HS-5 (cell line): ENCODE measurements at regions not wholly inside any gene's neighbourhood (a gene's known extent, or its start where the extent isn't known, plus 50 kb on each side); places are given as distances from the start of the nearest gene placed in this dataset.
A peak's percentile ranks its signal among the peaks of the same experiment; 100 is the strongest.

ENCODE experiments used
- DNase-seq: peaks from one replicate; pipeline ENCODE4 v3.0.0-alpha.2; 2012; ENCODE audit warnings: low read depth

DNA sequence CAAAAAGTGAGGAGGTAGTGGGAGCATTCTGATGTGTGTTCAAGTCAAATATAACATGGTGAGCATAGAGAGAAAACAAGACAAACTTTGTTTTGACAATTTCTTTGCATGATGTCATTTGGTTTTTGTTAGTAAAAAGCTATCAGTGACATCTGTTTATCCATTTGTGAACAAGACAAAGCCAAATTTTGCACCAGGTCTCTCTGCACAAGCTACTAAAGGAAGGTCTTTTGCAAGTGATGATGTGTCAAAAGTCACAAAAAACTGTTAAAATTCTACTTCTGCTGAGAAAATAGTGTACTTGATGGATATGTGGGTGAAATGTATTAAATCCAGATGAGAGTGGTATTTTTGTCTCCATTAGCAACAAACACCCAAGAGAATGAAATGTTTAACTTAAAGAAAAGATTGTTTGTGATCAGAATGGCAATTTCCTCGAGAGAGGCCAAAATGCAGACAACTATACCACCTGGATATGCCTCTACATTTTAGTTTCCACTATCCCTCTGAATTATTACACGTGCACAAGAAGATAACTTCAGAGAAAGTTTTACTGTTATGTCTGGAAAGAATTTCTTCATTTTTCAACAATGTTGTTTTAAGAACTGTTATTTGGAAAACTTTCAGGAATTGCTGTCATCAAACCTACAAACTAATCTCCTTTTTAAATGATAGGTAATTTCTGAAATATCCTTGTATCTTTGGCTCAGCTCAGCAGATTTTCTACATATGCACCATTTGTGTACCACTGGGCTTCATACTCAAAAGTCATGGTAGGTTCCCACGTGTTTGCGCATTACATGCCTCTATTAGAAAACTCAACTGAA is 807.4 kb upstream of the ADGRL2 start:
- DNase-seq: no peak

DNA sequence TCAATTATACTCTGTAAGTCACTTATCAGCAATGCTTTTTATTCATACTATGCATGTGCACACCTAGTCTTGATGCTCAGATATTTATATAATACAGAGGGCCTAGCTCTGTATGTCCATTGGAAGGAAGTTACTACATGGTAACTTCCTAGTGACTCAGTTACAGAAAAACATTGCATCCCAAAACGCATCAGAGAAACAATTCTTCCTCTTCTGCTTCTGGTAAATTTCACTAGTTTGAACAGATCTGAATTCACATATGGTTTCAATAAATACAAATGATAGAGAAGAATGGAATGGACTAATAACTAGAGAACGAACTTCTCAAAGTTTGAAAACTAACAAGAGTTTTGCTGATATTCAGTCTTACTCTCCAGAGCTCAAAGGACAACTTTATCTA is 811.3 kb upstream of the ADGRL2 start:
- DNase-seq: no peak

DNA sequence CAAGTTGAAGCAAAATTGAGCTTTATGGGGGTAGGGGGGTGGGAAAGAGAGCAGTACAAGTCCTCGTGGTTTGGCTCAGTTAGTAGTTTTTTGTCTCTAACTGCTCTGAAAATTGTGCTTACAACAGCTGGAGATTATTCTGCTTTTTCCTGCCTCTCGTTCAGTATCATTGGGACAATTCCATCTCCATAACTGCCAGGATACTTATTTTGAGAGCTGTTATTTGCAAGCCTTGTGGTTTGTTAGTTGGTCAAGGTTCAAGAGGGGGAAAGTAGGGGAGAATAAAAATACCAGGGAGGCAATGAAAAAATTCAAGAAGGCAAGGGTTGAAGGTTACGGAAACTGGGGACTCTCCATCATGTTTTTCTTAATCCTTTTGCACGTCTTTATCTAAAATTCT is 811.8 kb upstream of the ADGRL2 start:
- DNase-seq: no peak

DNA sequence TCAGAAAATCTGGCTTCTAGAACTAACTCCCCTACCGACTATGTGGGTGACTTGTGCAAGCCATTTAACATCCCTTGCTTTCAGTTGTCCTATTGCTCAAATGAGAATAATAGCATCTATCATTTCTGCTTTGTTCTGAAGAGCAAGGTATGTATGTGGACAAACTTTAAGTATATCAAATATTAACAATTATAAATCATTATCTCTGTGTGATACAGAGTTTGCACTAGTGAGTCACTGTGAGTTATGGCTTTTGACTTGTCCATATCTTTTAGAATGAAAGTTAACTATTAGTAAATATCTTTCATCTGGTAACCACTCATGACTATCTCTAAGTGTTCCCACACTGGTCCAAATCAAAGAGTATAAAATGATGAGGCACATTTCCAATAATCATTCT is 812.9 kb upstream of the ADGRL2 start:
- no peak for DNase-seq

DNA sequence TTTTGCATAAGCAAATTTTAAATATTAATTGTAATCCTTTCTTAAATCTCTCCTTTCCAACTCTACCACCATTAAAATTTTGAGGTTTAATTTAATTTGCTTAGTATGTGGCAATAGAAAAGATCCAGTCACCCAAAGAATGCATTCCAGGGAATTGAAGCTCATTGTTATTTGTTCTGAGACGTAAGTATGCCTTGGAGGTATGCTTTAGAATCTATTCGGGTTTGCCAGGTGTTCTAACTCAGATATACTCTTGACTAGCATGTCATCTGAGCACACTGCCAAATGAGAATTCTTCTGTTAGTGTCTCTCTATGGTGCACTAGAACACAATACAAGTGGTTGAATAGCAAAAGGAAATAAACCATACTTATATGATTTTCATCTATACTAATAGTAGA is 813.6 kb upstream of the ADGRL2 start:
- DNase-seq: no peak

DNA sequence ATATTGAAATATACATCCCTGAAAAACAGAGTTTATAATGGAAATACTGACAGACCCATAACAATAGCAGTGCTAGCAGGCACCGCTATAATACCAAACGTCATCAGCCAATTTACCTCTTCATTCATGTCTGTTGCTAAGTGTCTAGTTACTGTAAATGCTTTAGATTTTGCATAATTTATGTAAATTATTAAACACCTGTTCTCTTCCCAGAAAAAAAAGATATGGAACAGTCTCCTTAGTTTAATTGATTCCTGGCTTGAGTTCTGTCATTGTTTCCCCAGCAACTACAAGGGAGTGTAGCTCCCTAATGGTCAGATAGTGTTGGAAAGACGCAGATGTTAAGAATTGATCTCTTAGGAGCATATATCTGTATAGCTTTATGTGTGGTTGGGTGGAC is 817.9 kb upstream of the ADGRL2 start:
- no peak for DNase-seq

DNA sequence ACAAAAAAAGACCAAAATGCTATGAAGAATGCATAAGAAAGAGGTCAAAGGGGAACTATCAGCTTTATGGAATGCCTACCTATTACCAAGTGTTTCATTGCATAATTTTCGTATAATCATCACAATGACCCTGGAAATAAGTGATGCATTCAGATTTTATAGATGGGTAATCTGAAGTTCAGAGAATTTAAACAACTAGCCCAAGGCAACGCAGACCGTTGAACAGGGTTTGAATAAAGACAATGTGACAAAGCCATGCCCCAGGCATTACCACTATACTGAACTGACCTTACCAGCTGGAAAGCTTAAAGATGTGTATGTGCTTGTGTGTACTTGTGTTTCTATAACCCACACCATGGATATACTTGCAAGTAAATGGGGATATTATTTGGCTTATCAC is 827.6 kb upstream of the ADGRL2 start:
- no peak for DNase-seq

DNA sequence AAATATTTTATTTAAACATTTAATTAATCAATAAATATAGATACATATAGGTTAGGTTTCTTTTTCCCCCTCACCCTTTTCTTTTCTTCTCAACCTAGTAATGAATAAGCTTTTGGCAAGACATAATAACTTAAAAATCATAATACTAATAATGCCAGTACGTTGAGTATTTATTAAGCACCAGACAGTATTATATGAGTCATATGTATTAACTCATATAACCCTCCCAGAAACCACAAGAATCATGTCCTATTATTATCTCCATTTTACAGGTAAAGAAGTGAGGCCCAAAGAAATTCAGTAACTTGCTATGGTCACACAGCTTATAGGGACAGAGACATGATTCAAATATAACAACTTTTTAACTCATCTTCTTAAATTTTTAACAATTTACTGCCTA is 834.5 kb upstream of the ADGRL2 start:
- no peak for DNase-seq

DNA sequence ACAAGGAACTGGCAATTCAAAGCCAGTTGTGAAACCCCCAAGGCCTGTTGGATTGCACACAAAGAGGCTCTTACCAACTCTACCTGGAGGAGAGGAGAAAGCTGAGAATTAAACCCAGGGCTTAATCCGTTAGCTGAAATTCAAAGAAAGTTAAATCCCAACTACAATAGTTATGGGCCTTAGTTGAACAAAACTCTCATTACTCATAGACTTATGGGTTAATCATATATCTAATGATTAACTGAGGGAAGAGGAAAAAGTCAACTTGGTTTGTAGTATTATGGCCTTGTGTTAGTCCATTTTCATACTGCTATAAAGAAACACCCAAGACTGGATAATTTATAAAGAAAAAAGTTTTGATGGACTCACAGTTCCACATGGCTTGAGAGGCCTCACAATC is 838.2 kb upstream of the ADGRL2 start:
- no peak for DNase-seq

DNA sequence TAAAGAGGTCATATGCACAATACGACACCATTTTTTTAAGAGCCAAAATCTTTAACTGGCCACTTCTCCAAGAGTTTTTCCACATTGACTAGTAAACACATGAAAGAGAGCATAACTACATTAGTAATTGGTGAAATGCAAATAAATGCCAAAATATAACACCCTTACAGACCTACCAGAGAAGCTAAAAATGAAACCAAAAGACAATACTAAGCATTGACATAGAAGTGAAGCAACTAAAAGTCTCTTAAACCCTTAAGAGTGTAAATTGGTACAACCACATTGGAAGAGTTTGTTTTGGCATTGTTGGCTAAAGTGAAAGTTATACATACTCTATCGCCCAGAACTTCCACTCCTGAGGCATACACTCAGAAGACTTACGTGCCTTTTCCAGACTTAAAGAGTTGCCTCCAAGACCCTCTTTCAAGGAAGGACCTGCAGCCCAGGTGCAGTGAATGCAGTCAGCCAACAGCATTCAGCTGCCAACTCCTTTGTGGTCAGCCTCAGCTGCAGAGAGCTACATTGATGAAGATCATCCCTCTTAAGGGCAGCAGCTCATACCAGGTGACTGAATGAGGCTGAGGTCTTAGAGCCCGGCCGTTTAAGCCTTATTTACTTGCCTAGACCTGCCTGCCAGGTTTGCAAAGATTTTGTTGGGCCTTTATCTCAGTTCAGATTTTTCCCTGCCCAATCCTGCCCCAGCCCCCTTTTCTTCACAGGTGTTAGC is 839.1 kb upstream of the ADGRL2 start:
- no peak for DNase-seq

DNA sequence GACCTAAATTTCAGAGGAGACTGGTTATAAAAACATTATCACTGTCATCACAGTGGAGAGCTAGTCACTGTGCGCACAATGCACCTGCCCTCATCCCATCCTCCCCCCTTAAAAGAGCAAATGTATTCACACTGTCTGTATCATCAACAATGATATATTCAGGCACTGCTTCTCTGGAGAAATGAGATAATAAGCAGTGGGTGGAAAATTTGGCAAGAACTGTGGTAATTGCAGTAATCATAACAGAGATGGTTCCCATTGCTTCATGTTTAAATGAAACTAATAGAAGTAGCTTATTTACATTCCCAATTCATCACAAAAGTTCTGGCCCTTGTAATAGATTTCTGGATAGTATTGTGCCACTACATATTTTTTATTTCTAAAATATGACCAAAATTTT is 867.4 kb upstream of the ADGRL2 start:
- DNase-seq: no peak

DNA sequence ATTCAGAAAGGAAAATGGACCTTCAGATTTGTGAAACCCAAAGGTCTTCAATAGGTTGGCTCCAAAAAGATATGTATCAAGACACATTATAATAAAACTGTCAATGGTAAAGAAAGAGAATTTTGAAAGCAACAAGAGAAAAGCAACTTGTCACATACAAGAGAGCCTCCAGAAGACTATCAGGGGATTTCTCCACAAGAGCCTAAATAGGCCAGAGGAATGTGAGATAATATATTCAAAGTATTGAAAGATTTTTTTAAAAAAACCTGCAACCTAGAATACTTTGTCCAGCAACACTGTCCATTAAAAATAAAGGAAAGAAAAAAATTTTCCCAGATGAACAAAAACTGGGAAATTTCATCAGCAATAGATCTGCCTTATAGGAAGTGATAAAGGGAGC is 869.6 kb upstream of the ADGRL2 start:
- no peak for DNase-seq

DNA sequence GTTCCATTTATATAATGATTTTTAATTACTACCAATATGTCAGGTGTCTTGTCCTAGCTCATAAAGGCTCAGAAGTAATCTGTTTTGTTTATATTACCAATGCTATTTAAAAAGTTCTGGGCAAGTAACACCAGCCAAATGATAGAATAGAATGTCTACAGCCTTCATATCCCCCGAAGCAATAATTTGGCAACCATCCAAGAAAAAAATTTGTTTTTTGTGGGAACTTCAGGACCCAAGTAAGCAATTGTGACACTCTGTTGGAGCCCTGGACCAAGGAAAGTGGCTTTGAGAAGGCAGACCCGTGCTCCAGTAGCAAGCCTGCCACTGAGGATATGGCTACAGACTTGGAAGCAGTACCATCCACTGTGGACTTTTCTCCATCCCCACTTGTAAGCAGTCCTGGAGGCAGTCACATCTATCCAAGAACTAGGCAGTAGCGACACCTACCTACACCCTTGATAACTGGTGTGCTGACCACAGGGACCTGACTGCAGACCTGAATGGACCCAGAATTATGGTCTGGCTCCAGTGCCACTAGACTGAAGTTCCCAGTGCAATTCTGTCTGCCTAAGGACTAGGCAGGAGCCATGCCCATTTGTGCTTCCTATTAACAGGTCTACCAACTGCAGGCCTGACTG is 870.7 kb upstream of the ADGRL2 start:
- no peak for DNase-seq

DNA sequence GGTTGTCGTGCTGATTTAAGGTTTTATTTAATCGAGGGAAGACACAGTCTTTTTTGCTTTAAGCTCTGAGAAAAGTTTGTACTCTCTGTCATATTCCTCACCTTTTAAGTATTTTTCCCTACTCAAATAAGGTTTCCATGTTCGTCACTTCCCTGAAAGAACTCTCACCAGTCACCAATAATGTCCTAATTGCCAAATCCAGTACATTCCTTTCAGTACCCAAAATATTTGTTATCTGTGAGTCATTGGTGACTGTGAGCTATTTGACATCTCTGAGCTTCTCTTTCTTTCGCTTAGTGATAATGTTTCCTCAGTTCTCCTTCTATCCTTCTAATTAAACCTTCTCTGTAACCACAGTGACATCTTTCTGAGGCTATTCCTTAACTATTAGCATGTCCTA is 874.2 kb upstream of the ADGRL2 start:
- DNase-seq: peak; percentile 3

DNA sequence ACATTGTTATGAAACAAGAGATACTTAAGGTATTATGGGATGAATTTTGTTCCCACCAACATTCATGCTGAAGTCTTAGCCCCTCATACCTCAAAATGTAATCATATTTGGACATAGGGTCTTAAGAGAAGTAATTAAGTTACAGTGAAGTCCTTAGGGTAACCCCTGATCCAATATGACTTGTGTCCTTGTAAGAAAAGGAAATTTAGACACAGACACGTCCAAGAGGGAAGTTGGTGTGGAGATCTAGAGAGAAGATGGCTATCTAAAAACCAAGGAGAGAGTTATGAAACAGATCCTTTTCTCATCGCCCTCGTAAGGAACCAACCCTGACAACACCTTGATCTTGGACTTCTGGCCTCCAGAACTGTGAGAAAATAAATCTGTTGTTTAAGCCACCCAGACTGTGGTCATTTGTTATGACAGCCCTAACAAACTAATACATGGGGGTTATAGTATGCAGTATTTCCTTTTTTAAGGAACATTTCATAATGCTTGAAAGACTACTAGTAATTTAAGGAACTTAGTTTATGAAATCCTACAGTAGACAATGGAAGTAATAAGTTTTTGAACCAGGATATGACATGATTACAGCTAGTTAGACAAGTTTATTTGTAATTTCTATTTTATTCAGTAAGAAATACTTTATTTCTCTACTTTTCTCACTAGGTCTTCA is 875.5 kb upstream of the ADGRL2 start:
- DNase-seq: no peak

DNA sequence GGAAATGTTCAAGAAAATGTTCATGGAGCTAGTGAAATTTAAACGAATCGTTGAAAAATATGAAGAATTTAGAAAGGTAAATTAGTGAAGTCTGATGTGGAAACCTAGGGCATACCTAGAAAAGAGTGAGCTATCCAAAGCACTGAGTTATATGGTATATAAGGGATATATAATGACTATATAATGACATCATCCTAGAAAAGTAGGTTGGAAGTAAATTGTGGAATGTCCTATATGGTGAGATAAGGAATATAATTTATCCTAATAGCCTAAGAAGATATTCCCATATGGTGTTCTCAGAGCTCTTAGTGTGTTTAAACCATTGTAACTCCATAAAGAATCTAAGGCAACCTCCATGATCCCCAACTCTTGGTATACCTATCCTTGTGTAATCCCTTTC is 876.4 kb upstream of the ADGRL2 start:
- no peak for DNase-seq

DNA sequence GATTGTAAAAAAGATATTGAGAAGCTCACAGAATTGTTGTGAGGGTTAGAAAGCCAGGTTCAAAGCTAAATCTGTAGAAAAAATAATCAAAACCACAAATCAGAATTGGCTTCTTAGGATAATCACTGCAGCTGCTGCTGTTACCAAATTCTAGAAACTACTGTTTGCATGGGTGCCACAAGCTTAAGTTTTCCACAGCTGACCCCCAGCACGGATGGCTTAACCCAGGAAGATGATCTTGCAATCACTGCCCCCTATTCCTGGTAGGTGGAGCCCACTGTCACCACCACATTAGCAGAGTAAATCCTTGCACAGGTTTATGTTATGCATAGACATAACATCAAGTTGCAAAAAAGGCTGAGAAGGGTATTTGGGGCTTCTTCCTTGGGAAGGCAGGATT is 877.8 kb upstream of the ADGRL2 start:
- no peak for DNase-seq

DNA sequence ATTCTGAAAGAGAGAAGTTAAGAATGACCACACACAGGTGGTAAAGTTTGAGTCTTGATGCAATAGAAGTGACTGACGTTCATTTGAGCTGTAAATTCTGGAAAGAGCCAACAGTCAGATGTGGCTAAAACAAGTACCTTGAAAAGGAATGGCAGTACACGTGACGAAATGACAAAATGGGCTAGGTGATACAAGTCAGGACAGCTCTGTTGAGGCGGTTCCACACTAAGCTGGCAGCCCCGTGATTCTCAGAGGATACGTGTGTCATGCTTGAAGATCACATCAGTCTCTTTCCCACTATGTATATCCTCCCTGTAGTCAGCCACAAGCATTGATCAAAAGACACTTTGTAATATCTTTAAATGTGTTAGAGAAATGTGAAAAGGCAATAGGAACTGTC is 881.3 kb upstream of the ADGRL2 start:
- no peak for DNase-seq

DNA sequence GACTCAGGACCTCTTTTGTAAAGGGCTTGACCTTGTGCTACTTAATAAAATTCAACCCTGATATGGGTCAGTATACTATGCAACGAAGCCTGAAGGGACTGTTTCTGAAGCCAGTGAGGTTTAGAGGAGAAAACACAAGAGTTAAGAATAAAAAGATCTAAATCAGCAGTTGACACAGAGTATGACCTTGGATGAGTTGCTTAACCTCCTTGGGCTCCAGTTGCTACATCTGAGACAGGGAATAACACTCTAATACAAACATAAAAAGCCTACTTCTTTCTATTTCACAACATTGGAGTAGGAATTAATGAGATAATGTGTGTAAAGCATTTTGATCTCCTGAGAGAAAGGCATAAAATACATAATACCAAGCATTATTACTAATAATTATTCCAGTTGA is 882.4 kb upstream of the ADGRL2 start:
- no peak for DNase-seq

DNA sequence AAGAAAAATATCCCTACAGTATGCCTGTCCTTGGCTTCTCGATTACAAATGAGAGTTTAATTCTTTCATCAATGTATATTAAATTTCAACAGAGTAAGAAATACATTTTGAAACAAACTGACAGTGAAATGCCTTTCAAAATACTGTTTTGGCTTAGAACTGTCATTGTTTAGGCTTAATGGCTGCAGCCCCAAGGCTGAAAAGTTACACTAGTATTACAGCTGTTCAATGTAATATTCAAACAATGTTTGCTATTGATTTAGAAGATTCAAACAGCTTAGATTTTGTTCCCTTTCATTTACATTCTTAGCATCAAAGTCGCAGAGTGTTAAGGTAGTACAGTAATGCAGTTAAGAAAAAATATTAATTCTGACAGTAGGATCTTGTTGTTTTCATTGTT is 882.9 kb upstream of the ADGRL2 start:
- no peak for DNase-seq

DNA sequence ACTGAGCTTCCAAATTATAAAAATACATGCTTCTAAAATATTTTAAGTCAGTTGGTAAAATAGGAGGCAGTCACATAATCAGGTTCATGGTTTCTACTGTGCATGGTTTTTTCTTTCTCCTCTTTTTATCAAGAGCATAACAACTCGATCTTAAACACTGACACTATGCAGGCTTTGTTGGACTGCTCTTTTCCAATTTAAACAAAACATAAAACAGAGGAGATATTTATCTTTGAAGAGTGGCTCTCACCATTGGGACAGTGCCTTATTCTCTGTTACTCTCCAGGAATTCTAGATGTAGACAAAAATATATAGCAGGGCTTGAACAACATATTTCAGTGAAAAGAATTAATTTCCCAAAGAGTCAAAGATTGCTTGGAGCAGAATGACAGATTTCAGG is 883.5 kb upstream of the ADGRL2 start:
- no peak for DNase-seq

DNA sequence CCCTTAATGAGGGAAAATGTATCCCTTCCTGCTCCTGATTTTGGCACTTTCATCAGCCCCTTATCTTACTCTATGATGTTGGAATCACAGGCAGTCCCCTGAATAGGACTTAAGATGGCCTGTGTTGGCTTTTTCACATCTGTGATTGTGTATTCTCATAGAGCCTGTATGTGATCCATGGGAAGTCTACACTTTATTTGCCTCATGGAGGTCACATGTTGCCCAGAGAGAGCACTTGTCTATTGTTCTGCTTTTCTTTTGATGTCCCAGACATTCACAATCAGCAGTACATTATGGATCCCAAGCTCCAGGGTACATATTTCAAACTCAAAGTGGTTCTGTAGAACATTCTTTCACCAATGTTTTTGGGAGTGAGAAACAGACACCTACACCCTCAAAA is 885.2 kb upstream of the ADGRL2 start:
- DNase-seq: no peak

DNA sequence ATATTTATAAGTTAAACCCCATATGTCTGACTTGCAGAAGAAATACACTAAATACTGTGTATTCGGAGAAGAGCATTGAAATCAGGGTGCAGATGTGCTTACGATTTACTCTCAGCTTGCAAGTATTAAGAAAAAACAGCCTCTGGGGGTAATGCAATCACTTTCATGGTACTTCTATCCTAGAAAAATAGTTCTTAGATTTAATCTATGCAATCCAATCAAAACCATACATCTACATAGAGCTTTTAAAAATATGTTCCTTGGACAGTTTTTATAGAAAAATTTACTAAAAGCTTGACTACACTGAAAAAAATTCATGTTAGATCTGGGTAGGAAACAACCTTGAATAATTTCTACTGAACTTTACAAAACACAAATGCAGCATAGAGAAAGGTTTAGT is 890.3 kb upstream of the ADGRL2 start:
- no peak for DNase-seq
